Lung (tissue), 11 donors: ENCODE measurements at regions not wholly inside any gene's neighbourhood (a gene's known extent, or its start where the extent isn't known, plus 50 kb on each side); places are given as distances from the start of the nearest gene placed in this dataset.
A peak's percentile ranks its signal among the peaks of the same experiment; 100 is the strongest.

Source experiments
- ATAC-seq: fragments of 200-7000 bp; cut with Tn5 transposase; one replicate; pipeline ENCODE4 v1.9.1; 2020; ENCODE audit warnings: moderate number of reproducible peaks; ENCODE audit not compliant: insufficient read depth, low FRiP score
- DNase-seq, 3 donors: peaks; one replicate each; pipeline ENCODE4 v3.0.0-alpha.2; 2013 to 2017
- H3K27ac ChIP-seq, 2 donors: one replicate each; pipeline ENCODE4 v1.5.1; 2013; ENCODE audit warnings: mild to moderate bottlenecking in 2 of 2, moderate library complexity in 2 of 2, control low read depth in 1 of 2, inconsistent platforms in 1 of 2, low read depth in 1 of 2, low read length in 1 of 2
- H3K27me3 ChIP-seq, 3 donors: one replicate each; pipeline ENCODE4 v1.5.1; 2013; ENCODE audit warnings: low read length in 2 of 3; ENCODE audit not compliant: control insufficient read depth in 3 of 3, insufficient read depth in 3 of 3
- H3K36me3 ChIP-seq, 4 donors: one replicate each; pipeline ENCODE4 v1.5.1; 2013; ENCODE audit warnings: low read length in 4 of 4, mild to moderate bottlenecking in 1 of 4, moderate library complexity in 1 of 4; ENCODE audit not compliant: control insufficient read depth in 4 of 4, insufficient read depth in 4 of 4
- H3K4me1 ChIP-seq, 5 donors: one replicate each; pipeline ENCODE4 v1.5.1; 2013; ENCODE audit warnings: low read length in 5 of 5, mild to moderate bottlenecking in 2 of 5, moderate library complexity in 1 of 5; ENCODE audit not compliant: control insufficient read depth in 5 of 5, insufficient read depth in 5 of 5
- H3K4me3 ChIP-seq: one replicate; pipeline ENCODE4 v1.5.1; 2013; ENCODE audit warnings: mild to moderate bottlenecking, control low read depth, moderate library complexity
- H3K9ac ChIP-seq, 2 donors: one replicate each; pipeline ENCODE4 v1.5.1; 2013; ENCODE audit warnings: low read length in 2 of 2, control low read depth in 1 of 2; ENCODE audit not compliant: insufficient read depth in 1 of 2
- H3K9me3 ChIP-seq, 4 donors: one replicate each; pipeline ENCODE4 v1.5.1; 2013; ENCODE audit warnings: low read length in 3 of 4, mild to moderate bottlenecking in 1 of 4, moderate library complexity in 1 of 4; ENCODE audit not compliant: control insufficient read depth in 4 of 4, insufficient read depth in 3 of 4
- CTCF ChIP-seq: IDR thresholded peaks from 2 replicates; pipeline ENCODE4 v1.5.1; 2012; ENCODE audit warnings: mild to moderate bottlenecking; ENCODE audit errors: control extremely low read depth, extremely low read depth
- WGBS, 2 donors: extraction: QIAGEN DNeasy Blood & Tissue Kit; methylation state at CpG; one replicate each; pipeline ENCODE4 v1.1.7; 2013; 5-methylcytosine and 5-hydroxymethylcytosine counted together
- donor health status: control.
- donor health status: control.
- donor health status: Bipolar disorder and iron deficiency.
- donor health status: healthy.
- donor health status: DM: yes; HTN: yes; CAD: no.

DNA sequence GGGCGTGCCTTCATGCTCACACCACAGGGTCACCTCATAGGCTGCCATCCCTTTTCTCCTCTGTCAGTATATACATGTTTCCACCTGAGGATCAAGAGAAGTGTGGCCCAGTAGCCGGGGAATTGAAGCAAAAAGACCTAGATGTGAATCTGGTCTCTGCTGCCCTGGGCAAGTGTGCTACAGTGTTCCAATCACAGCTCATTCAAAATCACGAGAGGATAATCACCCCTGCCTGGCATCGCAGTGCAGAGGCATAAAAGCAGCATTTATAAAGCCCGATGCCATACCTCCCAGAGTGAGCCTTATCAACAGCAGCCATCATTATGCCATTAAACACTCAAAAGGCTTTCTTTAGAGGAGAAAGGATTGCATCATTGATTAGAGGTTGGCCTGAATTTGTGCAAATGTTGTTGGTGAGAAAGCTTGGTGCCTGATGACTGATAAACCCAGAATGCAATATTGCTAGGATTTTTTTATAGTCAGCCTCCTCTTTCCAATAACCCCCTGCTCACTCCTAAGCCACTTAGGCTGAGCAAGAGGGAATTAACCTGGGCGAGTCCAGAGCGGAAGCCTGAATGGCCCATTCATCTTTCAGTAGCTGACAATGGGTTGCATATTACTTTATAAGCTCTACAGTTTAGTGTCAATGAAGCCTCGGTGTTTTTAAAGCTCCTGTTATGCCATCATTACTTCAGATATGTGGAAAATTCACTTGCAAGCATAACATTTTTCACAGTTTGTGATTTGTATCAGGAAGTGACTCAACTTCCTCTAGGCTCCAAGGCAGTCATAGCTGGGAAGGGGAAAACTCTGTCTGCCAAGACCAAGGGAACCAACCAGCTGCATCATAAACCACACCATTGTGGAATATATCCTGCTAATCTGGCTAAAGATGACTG lies 92.5 kb upstream of the NXT1 start:
- Histone ChIP-seq H3K36me3 (no peaks in the 10 kb centered on the region), H3K9ac (no peak overlapping the region), H3K9me3 (no peaks in the 10 kb centered on the region), H3K27me3 (peaks cover 0 to 2% (median 0%) of the 10 kb centered on the region in 3 donors), H3K4me1 (peaks cover 0 to 15% (median 4%) of the 10 kb centered on the region in 5 donors), H3K4me3 (no peak overlapping the region), H3K27ac (peak overlapping the region; percentile 79 to 83)
- DNase-seq (peak in 2 of 3 donors; percentile 46 to 50), ATAC-seq (no peak)
- 56 to 57% methylated on average over 8 of the region's 8 CpGs for WGBS, 2 donors
- TF ChIP-seq CTCF = no peak

GRCh38 chr20:23257106-23257761 lies 93.4 kb upstream of the NXT1 start:
- Histone ChIP-seq H3K27ac (peak overlapping the region; percentile 79 to 83), H3K4me1 (peaks cover 0 to 15% (median 4%) of the 10 kb centered on the region in 5 donors), H3K4me3 (no peak overlapping the region), H3K9me3 (no peaks in the 10 kb centered on the region), H3K27me3 (peaks cover 0 to 2% (median 0%) of the 10 kb centered on the region in 3 donors), H3K9ac (no peak overlapping the region), H3K36me3 (no peaks in the 10 kb centered on the region)
- no peak for TF ChIP-seq CTCF
- DNase-seq = no peak
- no peak for ATAC-seq
- 46 to 50% methylated on average over 12 of the region's 12 CpGs for WGBS, 2 donors

GRCh38 chr20:23255716-23256385 lies 94.7 kb upstream of the NXT1 start:
- DNase-seq = peak; percentile 59 to 73 (median 65)
- H3K27me3 ChIP-seq = peaks cover 0 to 2% (median 0%) of the 10 kb centered on the region in 3 donors
- no peaks in the 10 kb centered on the region for H3K9me3 ChIP-seq
- H3K36me3 ChIP-seq = no peaks in the 10 kb centered on the region
- ATAC-seq = no peak
- H3K9ac ChIP-seq = peak overlapping the region in 1 of 2 donors; percentile 23
- WGBS, 2 donors = 73 to 79% methylated on average over 6 of the region's 6 CpGs
- TF ChIP-seq CTCF = no peak
- H3K4me1 ChIP-seq = peaks cover 0 to 15% (median 4%) of the 10 kb centered on the region in 5 donors
- H3K27ac ChIP-seq = no peak overlapping the region
- no peak overlapping the region for H3K4me3 ChIP-seq
